ENCODE measurements at regions not wholly inside any gene's neighbourhood (a gene's known extent, or its start where the extent isn't known, plus 50 kb on each side); places are given as distances from the start of the nearest gene placed in this dataset.

DNA sequence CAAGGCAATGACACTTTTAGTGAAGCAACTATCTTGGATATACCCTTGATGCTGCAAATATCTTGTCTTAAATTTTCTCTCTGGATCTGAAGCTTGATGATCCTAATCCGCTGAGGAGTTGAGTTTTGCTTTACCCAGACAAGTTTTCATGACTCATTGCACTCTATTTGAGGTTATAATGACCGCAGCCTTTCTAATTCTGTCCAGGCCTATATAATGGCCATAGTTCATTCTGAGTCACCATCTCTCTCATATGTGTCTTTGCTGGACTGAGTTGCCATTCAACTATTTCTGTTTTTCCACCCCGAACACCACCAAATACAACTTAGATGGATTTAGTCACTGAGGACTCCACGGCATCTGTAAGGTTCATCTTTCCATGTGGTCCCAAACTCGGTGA lies 802.1 kb upstream of the FAM98A start:
- DNase-seq (ENCODE audit: low read depth): no peak

GRCh38 chr2:34388446-34388845 lies 789.3 kb upstream of the FAM98A start:
- no peak for DNase-seq (ENCODE audit: low read depth)

GRCh38 chr2:34387536-34387935 lies 788.4 kb upstream of the FAM98A start:
- no peak for DNase-seq (ENCODE audit: low read depth)

- DNase-seq (ENCODE audit: low read depth): no peak
Observed at GRCh38 chr2:34379586-34379985, 780.5 kb upstream of the FAM98A start.

GRCh38 chr2:34373586-34374233 lies 774.6 kb upstream of the FAM98A start:
- DNase-seq (ENCODE audit: low read depth): no peak

GRCh38 chr2:34372967-34373366 lies 773.9 kb upstream of the FAM98A start:
- DNase-seq (ENCODE audit: low read depth): no peak

DNA sequence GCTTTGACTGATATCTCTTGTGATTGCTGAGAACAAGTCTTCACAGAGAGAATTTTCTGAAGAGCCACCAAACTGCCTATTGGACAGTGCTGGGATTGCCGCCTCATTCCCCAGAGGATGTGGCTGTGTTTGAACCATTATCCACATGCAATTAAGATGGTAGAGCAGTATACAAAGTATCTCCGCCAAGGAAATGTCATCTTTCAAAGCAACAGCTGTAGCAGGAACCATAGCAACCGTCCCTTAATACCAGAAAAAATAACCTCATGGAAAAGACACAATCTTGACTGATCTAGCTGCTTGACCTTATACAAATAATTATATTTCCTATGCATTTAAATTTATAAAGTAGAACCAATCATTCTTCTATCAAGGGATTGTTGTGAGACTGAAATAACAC lies 772.6 kb upstream of the FAM98A start:
- no peak for DNase-seq (ENCODE audit: low read depth)

- DNase-seq (ENCODE audit: low read depth): no peak
Observed at GRCh38 chr2:34368304-34368703, 769.2 kb upstream of the FAM98A start.

GRCh38 chr2:34365932-34366331 lies 766.8 kb upstream of the FAM98A start:
- DNase-seq (ENCODE audit: low read depth): no peak

- DNase-seq (ENCODE audit: low read depth): no peak
Observed at GRCh38 chr2:34365512-34365911, 766.4 kb upstream of the FAM98A start.

DNA sequence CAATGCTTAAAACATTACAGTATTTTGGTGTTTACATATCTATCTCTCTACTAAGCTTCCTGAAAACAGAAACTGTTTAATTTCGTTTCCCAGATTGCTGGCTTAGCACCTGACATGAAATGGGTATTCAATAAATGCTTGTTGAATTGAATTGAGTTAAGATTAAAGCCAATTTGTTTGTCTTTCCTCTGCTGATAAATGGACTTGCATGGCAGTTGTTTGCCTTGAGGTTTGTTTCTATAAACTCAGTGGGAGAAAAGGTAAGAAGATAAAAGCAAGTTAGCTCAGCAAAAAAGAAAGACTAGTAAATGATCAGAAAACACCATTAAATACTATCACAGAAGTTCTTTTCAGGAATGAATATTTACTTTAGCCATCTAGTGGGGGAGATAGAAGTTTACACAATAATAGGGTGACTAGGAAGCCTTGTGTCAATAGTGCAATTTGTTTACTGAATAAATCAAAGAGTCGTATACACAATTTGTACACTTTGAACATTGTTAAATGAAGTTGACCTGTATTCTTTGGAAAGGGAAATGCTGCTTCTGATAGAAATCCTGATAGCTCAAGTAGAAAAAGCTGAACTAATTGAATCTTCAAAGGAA lies 754.5 kb upstream of the FAM98A start:
- DNase-seq (ENCODE audit: low read depth): no peak

DNA sequence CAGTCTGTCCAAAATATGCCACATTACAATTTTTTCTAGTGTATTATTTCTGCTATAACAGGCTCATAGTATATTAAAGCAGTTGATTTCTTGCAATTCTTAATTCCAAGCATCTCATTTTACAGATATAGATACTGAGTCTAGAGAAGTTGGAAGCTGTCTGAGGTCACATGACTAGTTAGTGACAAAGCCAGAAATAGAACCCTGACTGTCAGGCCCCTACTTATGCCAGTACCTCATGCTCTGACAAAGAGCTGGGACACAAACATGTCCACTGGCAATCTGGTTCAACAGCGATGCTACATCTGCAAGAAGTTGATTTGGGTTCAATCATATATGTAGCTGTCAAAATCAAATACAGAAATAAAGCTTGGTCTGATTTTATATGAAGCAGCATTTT lies 750.4 kb upstream of the FAM98A start:
- no peak for DNase-seq (ENCODE audit: low read depth)

- DNase-seq (ENCODE audit: low read depth): no peak
Observed at GRCh38 chr2:34345030-34345429, 745.9 kb upstream of the FAM98A start.

DNA sequence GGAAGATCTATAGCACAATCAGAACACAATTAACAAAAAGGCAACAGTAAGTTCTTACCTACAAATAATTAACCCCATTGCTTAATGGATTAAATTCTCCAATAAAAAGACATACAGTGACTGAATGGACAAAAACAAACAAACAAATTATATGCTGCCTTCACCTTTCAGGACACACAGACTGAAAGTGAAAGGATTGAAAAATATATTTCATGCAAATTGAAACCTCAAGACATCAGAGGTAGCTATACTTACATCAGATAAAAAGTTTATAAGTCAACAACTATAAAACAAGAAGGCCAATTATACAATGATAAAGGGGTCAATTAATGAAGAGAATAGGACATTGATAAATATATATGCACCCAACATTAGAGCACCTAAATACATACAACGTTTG lies 741.2 kb upstream of the FAM98A start:
- no peak for DNase-seq (ENCODE audit: low read depth)

DNA sequence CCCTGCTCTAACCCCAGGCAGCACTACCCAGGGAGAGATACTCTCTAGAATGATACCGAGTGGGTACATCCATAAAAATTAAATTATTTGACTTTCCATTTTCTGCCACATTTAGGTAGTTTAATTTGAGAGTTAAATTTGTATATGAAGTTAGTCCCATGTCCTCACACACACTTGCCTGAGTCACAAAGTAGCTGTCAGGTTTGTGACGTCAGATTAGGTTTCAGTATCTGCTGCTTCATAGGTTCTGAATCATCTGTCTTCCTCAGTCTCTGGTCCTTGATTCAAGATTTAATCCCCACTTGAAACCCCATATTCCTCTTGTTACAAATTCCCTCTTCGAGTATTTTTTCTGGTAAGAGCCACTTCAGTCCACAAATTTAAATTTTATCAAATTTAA lies 738.6 kb upstream of the FAM98A start:
- no peak for DNase-seq (ENCODE audit: low read depth)

- DNase-seq (ENCODE audit: low read depth): no peak
Observed at GRCh38 chr2:34332813-34333212, 733.7 kb upstream of the FAM98A start.

- no peak for DNase-seq (ENCODE audit: low read depth)
Observed at GRCh38 chr2:34320056-34320455, 721.0 kb upstream of the FAM98A start.

DNA sequence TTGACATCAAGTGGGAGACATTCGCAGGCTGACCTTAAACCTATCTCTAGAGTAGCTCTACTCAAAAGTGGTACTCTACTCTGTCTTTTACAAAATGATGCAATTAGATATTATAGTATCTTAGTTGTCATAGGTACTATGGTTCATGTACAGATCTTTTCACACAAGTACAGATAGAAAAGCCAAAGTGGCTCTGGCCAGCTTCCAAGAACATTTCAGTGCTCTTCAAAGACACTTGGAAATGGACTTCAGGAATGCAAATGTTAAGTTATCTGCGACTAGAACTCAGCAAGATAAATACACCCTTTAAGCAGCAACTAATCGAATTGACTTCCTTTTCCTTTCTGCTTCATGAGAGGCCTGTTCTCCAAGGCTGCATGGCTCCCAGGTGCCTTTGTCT lies 718.7 kb upstream of the FAM98A start:
- no peak for DNase-seq (ENCODE audit: low read depth)

- no peak for DNase-seq (ENCODE audit: low read depth)
Observed at GRCh38 chr2:34316788-34317187, 717.7 kb upstream of the FAM98A start.

DNA sequence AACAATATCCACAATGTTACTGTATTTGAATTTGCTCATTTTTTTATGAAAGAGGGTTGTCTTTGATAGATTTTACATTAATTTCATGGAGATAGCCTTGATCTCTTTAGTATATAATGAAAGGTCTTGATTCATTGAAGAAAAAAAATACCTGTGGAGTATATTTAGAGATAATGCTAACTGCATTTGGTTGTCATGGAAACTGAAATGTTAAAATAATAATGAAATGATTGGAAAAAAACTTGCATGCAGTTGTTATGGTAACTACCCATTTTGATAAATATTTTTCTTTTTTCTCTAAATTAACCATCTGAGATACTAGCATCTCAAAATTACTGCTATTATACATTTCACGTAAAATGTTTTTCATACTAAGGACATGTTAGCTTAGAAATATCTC lies 712.7 kb upstream of the FAM98A start:
- no peak for DNase-seq (ENCODE audit: low read depth)

DNA sequence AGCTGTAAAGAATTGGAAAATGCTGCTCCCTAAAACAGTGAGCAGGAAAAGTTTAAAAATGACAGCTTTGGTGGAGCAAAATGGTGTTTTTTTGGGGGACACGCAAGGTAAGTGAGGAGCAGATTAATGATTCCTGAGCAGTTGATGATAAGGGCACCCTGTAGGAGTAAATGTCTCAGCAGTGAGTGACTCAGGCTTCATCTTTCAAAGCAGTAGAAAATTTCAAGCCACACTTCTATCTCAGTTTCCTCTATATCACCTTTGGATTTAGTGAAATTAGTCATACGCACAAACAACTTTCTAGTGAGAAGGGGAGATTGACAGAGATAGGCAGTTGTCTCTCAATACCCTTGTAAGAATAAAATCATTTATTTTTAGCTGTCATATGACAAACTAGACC lies 709.0 kb upstream of the FAM98A start:
- no peak for DNase-seq (ENCODE audit: low read depth)

DNA sequence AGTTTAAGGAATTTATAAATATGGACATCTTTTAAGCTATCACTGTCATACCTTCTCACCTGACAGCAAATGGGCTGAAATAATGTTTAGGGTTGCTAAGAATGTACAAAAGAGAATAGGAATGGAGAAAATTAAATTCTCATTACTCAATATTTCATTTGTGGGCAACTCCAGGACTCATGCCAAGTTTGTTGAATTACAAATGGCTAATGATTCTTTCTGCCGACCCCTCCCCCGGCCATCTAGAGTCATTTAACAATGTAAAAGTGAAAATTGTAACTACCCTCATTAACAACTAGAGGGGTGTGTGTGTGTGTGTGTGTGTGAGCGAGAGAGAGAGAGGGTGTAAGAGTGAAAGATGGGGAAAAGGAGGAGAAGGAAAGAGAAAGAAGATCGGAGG lies 708.5 kb upstream of the FAM98A start:
- no peak for DNase-seq (ENCODE audit: low read depth)

GRCh38 chr2:34306745-34307144 lies 707.6 kb upstream of the FAM98A start:
- no peak for DNase-seq (ENCODE audit: low read depth)

DNA sequence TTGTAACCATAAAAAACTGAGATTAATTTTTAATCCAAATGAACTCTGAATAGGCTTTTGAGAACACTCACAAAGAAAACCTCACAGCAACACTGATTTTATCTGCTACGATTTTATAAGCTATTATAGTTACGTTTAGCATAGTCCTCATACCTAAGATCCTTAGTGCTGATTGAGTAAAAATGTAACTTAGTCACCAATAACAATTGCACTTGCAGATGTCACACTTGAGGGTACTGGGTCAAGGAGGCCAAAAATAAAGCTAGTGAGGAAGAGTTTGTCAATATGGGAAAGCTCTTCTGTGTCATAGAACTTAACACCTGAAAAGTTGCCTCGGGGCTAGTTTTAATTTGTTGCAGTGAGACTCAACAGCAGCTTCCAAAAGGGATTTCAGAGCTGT lies 706.5 kb upstream of the FAM98A start:
- DNase-seq (ENCODE audit: low read depth): no peak
